GM21529 (cell line): ENCODE measurements at regions not wholly inside any gene's neighbourhood (a gene's known extent, or its start where the extent isn't known, plus 50 kb on each side); places are given as distances from the start of the nearest gene placed in this dataset.

Source experiments
- ATAC-seq: cut with Tn5 transposase; IDR thresholded peaks from one replicate; pipeline ENCODE4 v1.9.1; 2021; ENCODE audit not compliant: unreplicated experiment

GRCh38 chr12:78683031-78683430 is 181.5 kb upstream of the SYT1 start:
- no peak for ATAC-seq

GRCh38 chr12:78683626-78684025 is 180.9 kb upstream of the SYT1 start:
- ATAC-seq: no peak

- ATAC-seq: no peak
Observed at GRCh38 chr12:78684419-78684818, 180.2 kb upstream of the SYT1 start.

- ATAC-seq: no peak
Observed at GRCh38 chr12:78695749-78696148, 168.8 kb upstream of the SYT1 start.

GRCh38 chr12:78696267-78696666 is 168.3 kb upstream of the SYT1 start:
- ATAC-seq: no peak

- ATAC-seq: no peak
Observed at GRCh38 chr12:78697817-78698415, 166.7 kb upstream of the SYT1 start.

GRCh38 chr12:78698747-78699146 is 165.8 kb upstream of the SYT1 start:
- no peak for ATAC-seq

- no peak for ATAC-seq
Observed at GRCh38 chr12:78700565-78700964, 164.0 kb upstream of the SYT1 start.

- no peak for ATAC-seq
Observed at GRCh38 chr12:78703820-78704525, 160.6 kb upstream of the SYT1 start.

GRCh38 chr12:78711954-78712353 is 152.6 kb upstream of the SYT1 start:
- ATAC-seq: no peak

- no peak for ATAC-seq
Observed at GRCh38 chr12:78712834-78713481, 151.6 kb upstream of the SYT1 start.

GRCh38 chr12:78719721-78720120 is 144.9 kb upstream of the SYT1 start:
- ATAC-seq: no peak

- ATAC-seq: no peak
Observed at GRCh38 chr12:78721906-78722305, 142.7 kb upstream of the SYT1 start.

- ATAC-seq: no peak
Observed at GRCh38 chr12:78725033-78725432, 139.5 kb upstream of the SYT1 start.

- ATAC-seq: no peak
Observed at GRCh38 chr12:78725951-78726580, 138.5 kb upstream of the SYT1 start.

GRCh38 chr12:78726854-78727253 is 137.7 kb upstream of the SYT1 start:
- ATAC-seq: no peak

- ATAC-seq: no peak
Observed at GRCh38 chr12:78732481-78732880, 132.1 kb upstream of the SYT1 start.

GRCh38 chr12:78739653-78740052 is 124.9 kb upstream of the SYT1 start:
- no peak for ATAC-seq

- ATAC-seq: no peak
Observed at GRCh38 chr12:78746001-78746400, 118.6 kb upstream of the SYT1 start.

- ATAC-seq: no peak
Observed at GRCh38 chr12:78753058-78753457, 111.5 kb upstream of the SYT1 start.

- no peak for ATAC-seq
Observed at GRCh38 chr12:78756936-78757335, 107.6 kb upstream of the SYT1 start.

GRCh38 chr12:78759367-78759766 is 105.2 kb upstream of the SYT1 start:
- ATAC-seq: no peak
